ENCODE measurements at regions not wholly inside any gene's neighbourhood (a gene's known extent, or its start where the extent isn't known, plus 50 kb on each side); places are given as distances from the start of the nearest gene placed in this dataset.

DNA sequence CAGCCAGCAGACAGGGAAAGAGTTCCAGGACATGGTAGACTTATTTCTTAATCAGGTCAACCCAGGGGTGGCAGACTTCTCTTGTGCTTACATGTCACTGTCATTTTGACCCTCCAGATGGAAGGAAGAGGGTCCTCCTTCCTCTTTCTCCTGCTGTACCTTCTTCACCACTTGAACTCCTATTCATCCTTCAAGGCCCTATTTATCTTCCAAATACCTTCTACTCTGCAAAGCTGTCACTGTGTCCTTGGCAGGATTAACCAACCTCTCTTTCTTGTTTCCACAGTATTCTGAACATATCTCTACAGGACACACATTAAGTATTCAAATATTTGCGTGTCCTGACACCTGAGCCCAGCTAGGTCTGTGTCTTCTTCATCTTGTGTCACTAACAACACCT is 163.1 kb downstream of the DICER1 start:
- no peak for DNase-seq

DNA sequence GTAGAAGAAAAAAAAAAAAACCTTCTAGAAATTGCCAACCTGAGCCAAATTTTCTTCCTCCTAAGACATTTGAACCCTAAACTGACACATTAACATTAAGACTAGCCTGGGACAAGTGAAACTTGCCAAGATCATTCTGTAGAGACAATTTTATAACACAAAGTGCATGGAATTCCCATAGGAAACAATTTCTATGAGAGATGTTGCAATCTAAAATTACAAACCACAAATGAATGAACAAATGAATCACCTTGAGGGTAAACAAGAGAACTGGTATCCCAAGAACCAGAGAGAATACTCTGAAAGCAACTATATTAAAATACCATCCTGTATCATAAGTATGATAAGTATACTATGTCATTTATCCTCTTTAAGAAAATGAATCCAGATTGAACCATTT is 165.3 kb downstream of the DICER1 start:
- DNase-seq = no peak

DNA sequence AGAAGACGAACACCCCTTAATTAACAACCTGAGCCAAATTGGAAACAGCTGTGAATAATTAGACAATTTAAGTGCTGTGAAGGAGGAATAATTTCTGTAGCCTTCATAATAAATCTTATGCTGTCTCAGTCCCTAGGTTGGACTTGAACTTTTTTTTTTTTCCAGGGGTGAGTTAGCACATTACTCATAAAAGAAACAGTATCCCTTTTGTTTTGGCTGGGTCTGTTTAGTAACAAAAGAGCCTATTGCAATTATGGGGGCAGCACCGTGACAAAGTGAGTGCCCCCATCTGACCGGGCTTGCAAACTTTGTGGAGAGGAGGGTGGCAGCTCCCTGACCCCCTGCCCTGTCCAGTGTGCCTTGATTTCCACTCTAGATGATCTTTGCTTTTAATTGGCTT is 167.4 kb downstream of the DICER1 start:
- no peak for DNase-seq

DNA sequence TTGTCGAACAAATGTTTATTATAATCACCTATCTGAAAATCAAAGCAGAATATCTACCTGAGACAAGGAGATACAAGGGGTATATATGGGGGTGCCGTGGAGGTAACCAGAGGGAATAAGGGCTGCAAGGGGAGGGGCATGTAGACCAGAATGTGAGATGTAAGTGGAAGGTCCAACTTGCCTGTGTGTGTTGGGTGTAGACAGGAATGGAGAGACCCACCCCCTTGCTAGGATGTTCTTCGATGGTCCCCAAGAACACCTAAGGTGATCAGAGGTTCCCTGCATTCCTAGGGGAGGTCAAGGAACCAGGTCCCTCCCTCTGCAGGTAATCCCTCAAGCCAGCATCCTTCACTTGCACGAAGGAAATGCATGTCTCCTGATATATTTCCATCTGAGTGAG is 167.9 kb downstream of the DICER1 start:
- no peak for DNase-seq

DNA sequence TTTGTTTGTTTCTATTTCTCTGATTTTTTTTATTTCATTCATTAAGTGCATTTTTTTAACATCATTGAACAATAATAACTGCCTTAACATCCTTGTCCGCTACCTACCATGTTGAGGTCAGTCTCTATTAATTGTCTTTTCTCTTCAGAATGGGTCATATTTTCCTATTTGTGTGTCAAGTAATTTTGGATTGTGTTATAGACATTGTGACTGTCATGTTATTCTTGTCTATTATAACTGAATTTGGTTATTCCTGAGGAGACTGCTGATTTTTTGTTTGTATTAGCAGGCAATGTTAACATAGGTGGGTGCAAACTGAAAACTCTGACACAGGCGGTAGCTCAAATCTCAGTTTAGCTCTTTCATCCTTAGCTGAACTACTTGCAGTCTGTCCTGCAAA is 169.9 kb downstream of the DICER1 start:
- DNase-seq = no peak

DNA sequence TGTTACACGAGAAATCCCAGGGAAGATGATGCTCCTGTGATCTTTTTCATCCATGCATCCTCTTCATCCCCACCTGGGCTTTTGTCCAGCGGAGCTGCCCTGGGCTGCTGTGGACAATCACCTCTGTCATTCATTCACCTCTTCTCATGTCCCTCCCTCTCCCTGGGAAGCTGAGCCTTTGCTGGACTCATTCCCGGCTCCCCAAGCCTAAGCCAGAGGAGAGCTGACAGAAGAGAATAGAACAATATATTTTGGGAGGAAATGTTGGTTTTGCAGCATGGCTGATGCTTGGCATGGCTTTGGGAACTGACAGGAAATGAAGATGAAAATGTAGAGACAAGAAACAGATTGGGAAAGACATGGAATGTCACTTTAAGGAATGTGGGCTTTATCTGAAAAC is 177.4 kb downstream of the DICER1 start:
- DNase-seq = no peak

DNA sequence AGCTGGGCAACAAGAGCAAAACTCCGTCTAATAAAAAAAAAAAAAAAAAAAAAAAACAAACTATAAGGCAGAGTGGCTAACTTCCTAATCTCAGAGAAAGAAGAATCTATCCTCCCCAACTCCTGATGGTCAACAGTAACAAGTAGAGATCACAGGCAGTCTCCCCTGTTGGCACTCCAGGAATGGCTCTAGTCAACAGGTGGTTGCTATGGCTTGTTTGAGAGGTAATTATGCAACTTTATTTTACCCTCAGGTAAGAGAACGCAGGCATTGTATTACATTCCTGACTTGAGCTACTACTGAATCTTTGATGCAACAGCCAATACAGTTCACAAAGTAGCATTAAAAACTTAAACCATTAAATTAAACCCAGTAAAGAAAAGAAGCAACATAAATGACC is 180.3 kb downstream of the DICER1 start:
- no peak for DNase-seq

DNA sequence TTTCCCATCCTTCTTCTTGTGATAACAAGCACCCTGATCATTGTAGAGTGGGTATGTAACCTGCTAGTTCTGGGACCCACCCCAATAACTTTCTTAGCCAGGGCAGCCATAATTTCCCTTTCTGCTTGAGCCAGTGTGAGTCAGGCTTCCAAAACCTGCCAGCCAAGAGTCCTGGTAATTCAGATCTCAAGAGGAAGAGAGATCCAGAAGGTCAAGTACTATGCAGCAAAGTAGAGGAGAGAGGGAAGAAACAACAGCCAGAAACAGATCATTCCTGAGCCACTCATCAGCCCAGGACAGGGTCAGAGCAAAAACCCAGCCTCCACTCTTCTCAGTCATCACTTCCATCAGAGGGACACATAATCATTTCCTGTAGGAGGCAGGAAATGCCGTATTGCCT is 182.0 kb downstream of the DICER1 start:
- DNase-seq = no peak

DNA sequence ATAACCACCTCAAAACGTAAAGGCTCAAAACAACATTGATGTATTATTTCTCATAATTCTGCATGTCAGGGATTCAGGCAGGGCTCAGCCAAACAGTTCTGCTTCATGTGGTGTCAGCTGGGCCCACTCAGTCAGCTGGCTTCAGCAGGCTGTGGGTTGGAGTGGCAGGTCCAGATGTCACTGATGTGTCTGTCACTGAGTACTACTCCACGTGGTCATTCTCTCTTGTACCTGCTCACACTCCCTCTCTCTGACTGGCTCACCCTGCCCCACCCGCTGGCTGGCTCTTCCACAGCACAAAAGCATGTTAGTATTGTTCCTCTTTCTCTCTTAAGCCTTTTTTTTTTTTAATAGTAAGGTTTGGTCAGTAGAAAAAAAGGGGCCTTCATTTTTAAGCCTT is 182.4 kb downstream of the DICER1 start:
- no peak for DNase-seq

DNA sequence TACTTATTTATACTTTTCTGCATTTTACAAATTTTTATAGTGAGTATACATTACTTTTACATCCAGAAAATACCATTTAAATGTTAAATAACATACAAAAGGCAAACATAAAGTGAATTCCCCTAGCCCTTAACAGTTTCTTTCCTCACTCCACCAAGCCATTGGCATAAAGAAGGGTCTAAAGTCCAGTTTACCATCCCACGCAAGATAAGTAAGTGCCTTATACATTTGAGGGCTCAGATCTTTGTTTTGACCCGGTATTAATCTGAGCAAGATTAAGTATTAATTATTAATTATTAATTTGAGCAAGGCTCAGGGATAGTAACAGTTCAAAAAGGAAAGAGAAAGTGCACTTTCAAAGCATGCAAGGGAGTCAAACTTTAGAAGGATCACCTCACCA is 182.9 kb downstream of the DICER1 start:
- DNase-seq = no peak

DNA sequence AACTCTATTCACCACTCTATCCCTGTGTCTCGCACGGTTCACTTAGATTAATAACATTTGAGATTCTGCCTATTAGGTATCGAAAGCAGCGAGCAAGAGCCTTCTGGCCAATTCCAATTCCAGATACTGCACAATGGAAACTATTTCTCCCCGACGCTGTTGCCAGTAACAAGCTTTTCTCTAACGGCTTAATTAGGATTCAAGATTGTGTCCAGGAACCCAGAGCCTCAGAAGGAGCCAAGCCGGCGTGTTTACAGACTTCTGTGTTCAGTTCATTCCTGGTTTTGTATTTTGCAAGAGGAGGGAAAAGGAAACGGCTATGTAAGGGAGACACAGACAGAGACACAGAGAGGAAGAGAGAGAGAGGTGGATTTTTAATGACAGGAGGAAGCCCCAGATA is 185.6 kb downstream of the DICER1 start:
- peak in 4 of 14 donors; percentile 16 to 43 (median 34) for DNase-seq

DNA sequence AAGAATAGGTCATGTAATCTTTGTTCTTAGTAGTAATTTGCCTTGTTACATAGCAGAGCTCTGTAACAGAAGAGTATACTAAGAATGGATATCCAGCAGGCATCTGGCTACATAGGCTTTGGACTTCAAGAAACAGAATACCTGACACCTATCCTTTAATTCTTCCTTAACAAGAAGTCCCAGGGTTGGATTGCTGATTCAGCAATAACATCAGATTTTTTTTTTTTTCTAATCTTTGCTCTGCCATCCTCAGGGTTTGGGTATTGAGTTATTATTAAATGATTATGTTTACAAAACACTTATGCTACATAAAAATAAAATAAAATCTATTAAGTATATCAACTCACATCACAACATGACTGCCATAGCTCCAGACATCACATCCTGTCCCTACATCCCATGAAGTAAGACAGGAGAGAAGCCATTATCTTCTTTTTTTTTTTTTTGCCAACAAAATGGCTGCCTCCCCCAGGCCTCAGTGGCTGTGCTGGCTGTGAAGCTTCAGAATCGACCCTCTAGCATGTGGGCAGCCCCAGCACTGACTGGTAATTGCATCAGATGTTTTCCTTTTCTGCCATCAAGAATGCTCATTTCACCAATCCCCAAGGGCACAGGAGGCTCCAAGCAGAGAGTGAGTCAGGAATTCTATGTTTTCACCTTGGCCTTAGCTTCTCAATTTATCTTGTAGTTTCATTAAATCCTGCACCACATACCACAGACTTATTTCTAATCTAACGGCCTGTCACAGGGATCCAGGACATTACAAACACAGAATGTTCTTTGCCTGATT is 186.2 kb downstream of the DICER1 start:
- peak in 1 of 14 donors; percentile 43 for DNase-seq

DNA sequence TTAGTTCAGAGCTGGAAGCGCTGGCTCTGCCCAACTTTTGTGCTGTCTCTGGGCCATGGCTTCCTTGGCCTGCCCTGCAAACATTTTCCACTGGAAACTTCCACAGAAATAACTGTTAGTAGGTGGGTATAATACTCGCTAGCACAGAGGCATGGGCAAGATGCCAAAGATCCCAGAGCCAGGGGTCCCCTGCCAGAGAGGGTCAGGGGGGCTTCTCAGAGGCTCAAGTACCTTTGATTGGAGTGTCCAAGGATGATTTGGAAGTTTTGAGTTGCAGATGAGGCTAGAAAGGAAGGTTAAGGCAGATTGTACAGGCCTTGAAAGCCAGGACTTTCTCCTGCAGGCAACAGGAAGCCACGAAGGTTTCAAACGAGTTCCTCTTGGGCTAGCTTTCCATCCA is 187.6 kb downstream of the DICER1 start:
- peak in 1 of 14 donors; percentile 1 for DNase-seq

DNA sequence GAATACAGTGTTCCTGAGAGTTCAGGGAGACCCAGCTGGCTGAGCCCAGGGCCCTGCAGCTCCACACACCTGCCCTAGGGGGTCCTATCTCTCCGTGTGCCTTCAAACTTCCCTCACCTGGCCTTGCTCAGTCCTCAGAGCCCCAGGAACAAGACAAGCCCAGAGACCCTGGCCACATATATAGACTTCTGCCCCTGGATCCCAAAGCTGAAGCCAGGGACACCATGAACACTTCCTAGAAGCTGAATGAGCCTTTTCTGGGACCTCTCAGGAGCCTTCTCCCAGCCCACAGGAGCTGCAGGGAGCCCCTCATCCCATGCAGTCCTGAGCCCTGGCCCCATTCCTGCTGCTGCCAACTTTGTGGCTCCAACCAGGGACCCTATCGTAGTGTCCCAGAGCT is 190.5 kb downstream of the DICER1 start:
- DNase-seq = no peak

DNA sequence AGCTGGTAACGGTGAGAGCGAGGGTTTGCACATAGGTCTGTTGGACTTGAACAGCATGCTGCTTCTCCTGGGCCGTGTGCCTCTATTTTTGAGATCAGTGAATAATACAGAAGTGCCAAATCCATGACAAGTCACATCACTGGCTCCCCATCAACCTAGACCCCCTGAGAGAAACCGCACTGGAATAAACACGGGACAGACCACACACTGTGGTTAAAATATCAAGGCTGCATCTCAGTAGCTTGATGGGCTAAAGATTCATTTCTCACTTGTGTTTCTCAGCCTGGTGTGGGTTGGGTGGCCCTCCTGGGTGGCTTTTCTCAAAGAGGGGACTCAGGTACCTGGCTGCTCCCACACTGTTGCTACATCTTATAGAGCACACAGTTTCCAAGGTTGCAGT is 191.0 kb downstream of the DICER1 start:
- no peak for DNase-seq

DNA sequence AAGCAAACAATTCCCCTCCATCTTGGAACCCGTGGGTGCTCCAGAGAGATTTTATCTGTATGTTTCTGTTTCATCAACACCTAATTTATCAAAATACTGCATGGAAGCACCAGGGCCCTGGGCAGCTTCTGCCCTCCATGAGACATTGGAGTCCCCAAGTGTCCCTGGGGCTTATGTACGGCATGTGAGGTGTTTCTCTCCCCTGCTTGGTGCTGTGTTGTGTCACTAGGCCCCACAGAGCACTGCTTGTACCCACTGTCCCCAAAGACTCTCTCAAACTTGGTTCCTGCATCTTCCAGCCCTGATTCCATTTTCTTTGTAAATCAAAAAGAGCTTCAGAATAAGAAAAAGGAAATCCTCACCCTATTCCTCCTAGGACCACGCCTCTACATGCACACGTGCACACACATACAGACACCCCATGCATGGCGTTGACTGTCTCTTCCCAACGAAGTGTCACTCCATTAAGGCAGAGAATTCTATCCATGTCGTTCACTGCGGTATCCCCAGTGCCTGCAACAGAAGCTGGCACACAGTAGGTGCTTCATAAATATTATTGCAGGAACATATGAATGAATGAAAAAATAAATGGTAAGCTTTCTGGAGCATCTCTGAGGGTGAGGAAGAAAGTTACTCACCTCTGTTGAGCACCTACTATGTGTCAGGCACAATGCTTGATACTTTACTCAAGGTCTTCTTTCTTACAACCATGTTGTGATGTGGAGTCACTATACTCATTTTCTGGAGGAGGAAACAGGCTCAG is 191.6 kb downstream of the DICER1 start:
- no peak for DNase-seq

DNA sequence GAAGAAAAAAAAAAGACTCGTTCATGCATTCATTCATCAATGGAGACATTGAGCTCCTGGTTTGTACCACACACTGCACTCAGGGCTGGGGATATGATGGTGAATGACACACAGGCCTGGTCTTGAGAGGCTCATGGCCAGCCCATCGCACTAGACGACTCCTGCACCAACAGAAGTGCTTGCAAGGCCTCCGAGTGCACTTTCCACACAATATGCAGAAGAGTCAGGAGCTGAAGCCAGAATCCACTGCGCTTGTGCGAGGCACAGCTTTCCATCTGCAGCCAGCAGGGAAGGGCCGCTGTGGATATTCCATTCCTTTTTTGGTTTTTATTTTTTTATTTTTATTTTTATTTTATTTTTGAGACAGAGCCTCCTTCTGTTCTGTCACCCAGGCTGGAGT is 192.4 kb downstream of the DICER1 start:
- DNase-seq = no peak

DNA sequence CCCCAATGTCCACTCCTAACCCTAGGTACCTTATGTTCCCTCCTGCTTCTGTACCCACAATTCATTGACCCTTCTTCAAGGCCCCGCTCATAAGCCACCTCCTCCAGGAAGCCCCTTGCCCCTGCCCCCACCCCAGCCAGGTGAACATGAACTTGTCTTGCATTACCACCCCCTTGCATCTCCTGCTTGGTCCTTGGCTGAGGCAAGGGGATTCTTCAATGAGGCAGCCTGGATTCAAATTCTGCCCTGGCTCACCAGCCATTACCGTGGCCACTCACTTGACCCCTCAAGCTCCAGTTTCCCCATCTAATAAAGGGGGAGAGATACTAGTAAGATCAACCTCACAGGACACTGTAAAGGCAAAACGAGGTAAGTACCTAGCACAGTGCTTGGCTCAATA is 193.1 kb downstream of the DICER1 start:
- DNase-seq = no peak

DNA sequence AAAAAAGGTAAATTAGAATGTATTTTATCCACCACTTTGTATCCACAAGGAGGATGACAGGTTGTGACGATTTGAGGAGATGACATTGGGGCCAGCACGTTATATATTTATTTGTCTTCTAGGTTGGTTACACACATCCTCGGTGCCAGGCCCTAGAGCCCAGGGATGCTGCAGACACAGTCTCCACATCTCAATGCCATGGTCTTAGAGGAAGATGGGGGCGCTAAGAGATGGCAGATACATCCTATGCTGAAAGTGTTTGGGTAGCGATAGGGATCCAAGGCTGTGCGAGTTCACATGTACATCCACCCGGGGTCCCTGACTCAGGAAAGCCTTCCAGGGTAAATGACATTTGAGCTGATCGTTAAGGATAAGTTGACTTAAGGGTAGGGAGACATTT is 193.1 kb upstream of the GSC start:
- no peak for DNase-seq

DNA sequence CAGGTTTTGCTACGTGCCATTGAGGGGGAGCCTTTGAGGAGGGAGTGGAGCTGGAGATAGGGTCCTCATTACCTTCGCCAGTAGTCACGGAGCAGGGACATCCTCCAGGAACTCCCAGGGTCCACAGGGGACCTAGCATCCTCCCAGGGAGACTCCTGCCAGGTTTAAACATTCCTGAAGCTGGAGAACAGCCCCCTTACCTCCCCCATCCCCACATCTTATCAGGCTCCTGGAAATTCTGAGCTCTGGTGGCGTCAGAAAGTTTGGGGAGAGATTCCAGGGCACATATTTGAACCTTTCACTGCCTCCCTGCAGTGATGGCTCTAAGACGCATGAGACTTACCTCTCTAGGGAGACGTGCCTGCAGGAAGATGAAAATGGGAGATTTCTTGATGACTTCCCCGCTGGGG is 192.3 kb upstream of the GSC start:
- no peak for DNase-seq

DNA sequence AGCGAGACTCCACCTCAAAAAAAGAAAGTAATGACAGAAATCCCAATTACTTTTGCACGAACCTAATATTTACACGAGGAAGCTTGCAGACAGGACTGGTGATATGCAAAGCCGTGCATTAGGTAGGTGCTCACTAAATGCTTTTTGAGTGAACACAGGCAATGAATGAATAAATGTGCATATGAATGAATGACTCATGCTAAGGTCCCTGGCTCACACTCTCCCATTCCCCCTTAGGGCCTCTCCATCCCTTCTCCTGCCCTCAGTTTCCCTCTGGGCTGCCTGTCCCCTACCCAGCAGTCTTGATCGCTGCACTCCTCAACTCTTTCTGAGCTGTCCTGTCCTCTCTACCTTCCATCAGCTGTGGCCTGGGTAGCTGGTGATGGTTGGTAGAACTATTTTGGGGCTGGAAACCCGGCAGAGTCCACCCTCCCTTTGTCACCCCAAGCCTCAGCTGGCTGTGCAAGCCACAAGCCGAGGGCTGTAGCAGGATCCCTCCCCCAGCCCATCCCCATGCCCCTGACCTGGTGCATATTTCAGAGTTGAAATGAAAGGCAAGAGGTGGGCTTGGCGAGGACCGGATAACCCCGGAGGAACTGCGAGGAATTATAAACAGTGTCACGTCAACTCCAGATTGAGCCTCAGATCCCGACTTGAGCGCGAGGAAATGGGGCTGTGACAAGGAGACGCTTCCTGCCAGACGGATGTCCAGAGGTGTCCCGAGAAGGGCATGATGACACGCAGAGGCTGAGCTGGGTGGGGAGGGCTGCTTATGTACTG is 191.7 kb upstream of the GSC start:
- DNase-seq = no peak

DNA sequence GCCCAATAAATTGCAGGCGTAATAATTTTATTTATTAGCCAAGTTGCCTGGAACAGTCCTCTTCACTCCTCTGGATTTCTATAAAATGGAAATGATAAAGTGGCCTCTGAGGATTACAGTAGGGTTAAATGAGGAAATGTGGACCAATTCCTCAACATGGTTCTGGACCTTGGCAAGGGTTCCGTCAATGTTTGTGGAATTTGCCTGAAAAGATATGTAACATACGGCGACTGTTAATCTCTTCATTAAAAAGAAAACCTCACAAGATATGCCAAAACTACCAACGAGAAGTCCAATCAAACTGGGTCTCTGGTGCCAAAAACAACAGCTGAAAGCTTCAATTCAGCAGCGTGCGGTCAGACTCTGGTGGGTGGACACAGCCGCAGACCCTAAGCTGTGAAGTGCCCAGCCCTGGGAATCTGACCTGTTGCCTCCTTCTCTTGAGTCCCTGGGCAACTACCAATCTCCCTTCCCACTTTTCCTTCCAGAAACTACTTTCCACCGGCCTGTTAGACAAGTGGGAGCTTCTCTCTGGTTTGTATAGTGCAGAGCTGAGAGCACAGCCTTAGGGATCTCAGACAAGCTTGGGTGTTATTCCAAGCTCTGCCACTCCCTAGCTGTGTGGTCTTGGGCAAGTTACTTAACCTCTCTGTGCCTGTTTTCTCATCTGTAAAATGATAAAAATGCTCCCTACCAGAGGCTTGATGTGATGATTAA is 190.5 kb upstream of the GSC start:
- DNase-seq = no peak

Measured in C1 segment of cervical spinal cord (tissue), 14 donors.